GM12875 (cell line): ENCODE measurements at regions not wholly inside any gene's neighbourhood (a gene's known extent, or its start where the extent isn't known, plus 50 kb on each side); places are given as distances from the start of the nearest gene placed in this dataset.

Experiments used
- H3K4me3 ChIP-seq: one replicate; pipeline ENCODE4 v1.5.1; 2011; ENCODE audit warnings: low read depth, low read length, control low read depth
- CTCF ChIP-seq: IDR thresholded peaks from 2 replicates; pipeline ENCODE4 v1.5.1; 2011; ENCODE audit warnings: low read depth, mild to moderate bottlenecking, control low read depth, inconsistent platforms, low read length, moderate library complexity, borderline replicate concordance; ENCODE audit not compliant: insufficient read depth

- TF ChIP-seq CTCF = no peak
- H3K4me3 ChIP-seq = no peak overlapping the region
Measured at GRCh38 chr5:109950634-109951033, 260.9 kb downstream of the MAN2A1 start.

- TF ChIP-seq CTCF = no peak
Measured at GRCh38 chr5:109951348-109951747, 261.6 kb downstream of the MAN2A1 start.

GRCh38 chr5:109951758-109952157 lies 262.0 kb downstream of the MAN2A1 start:
- no peak overlapping the region for H3K4me3 ChIP-seq
- no peak for TF ChIP-seq CTCF

More at GRCh38 chr5:109951348-109951747, 261.6 kb downstream of the MAN2A1 start:
- H3K4me3 ChIP-seq = no peak overlapping the region

GRCh38 chr5:109953761-109954160 lies 264.0 kb downstream of the MAN2A1 start:
- TF ChIP-seq CTCF = no peak
- no peak overlapping the region for H3K4me3 ChIP-seq

- H3K4me3 ChIP-seq = no peak overlapping the region
- no peak for TF ChIP-seq CTCF
Measured at GRCh38 chr5:109956884-109957283, 267.2 kb downstream of the MAN2A1 start.

- TF ChIP-seq CTCF = no peak
- H3K4me3 ChIP-seq = no peak overlapping the region
Measured at GRCh38 chr5:109958082-109958481, 268.4 kb downstream of the MAN2A1 start.

- TF ChIP-seq CTCF = peak; percentile 26; the same call in 1 of the 2 replicates
- no peak overlapping the region for H3K4me3 ChIP-seq
Measured at GRCh38 chr5:109959652-109960051, 269.9 kb downstream of the MAN2A1 start.
